SK-N-SH (cell line): ENCODE measurements at regions not wholly inside any gene's neighbourhood (a gene's known extent, or its start where the extent isn't known, plus 50 kb on each side); places are given as distances from the start of the nearest gene placed in this dataset.

Experiments
- CTCF ChIA-PET: fragments of 300-600, 350-600 bp; formaldehyde crosslinking; extraction: SDS; loops from one replicate; lab custom pipeline; 2021; lab: Yijun Ruan, JAX
- POLR2A ChIA-PET: fragments of 350-600 bp; sonication (Branson Sonifier 250); formaldehyde crosslinking; extraction: SDS; loops from one replicate; lab custom pipeline; 2020; ENCODE audit warnings: antibody characterized with exemption, inconsistent platforms; lab: Yijun Ruan, JAX
- DNase-seq: peaks from one replicate; pipeline ENCODE4 v3.0.0; 2012
- H2AFZ ChIP-seq: fragments of 200-600 bp; sonication (generic); 2 replicates; pipeline ENCODE4 v1.8.1; 2016; ENCODE audit warnings: antibody characterized with exemption, mild to moderate bottlenecking, low read depth
- H3F3A ChIP-seq: fragments of 200-600 bp; sonication (generic); replicated peaks from 2 replicates; pipeline ENCODE3; 2016; ENCODE audit warnings: antibody characterized with exemption, mild to moderate bottlenecking; ENCODE audit not compliant: insufficient read depth
- H3K27ac ChIP-seq, 2 experiments: fragments of 200-500 bp in 1 of 2; fragments of 200-600 bp in 1 of 2; sonication (Bioruptor generic) in 1 of 2; sonication (generic), shearing (Covaris generic) in 1 of 2; 2 replicates each; pipeline versions ENCODE4 v1.5.1 to v1.6.1; 2014 to 2016; ENCODE audit warnings: low read depth in 2 of 2, inconsistent platforms in 1 of 2, low read length in 1 of 2, mild to moderate bottlenecking in 1 of 2, mixed read lengths in 1 of 2
- H3K27me3 ChIP-seq: fragments of 200-600 bp; sonication (generic), shearing (Covaris generic); 2 replicates; pipeline ENCODE4 v1.6.1; 2016; ENCODE audit warnings: mixed run types; ENCODE audit not compliant: insufficient read depth
- H3K36me3 ChIP-seq, 2 experiments: fragments of 200-500 bp in 1 of 2; fragments of 200-600 bp in 1 of 2; sonication (Bioruptor generic) in 1 of 2; sonication (generic) in 1 of 2; replicated peaks in 1 of 2; 2 replicates each; pipeline versions ENCODE3 to v1.5.1; 2014 to 2016; ENCODE audit warnings: low read length in 1 of 2, mild to moderate bottlenecking in 1 of 2; ENCODE audit not compliant: insufficient read depth in 2 of 2, control insufficient read depth in 1 of 2
- H3K4me1 ChIP-seq, 2 experiments: fragments of 200-500 bp in 1 of 2; fragments of 200-600 bp in 1 of 2; sonication (Bioruptor generic) in 1 of 2; sonication (generic), shearing (Covaris generic) in 1 of 2; 2 replicates each; pipeline versions ENCODE4 v1.5.1 to v1.6.1; 2014 to 2016; ENCODE audit warnings: low read depth in 1 of 2, low read length in 1 of 2, mixed run types in 1 of 2; ENCODE audit not compliant: insufficient read depth in 2 of 2, control insufficient read depth in 1 of 2
- H3K4me2 ChIP-seq: fragments of 200-600 bp; sonication (generic), shearing (Covaris generic); 2 replicates; pipeline ENCODE4 v1.6.1; 2017; ENCODE audit warnings: mixed run types
- H3K4me3 ChIP-seq, 2 experiments: fragments of 200-500 bp in 1 of 2; fragments of 200-600 bp in 1 of 2; sonication (Bioruptor generic) in 1 of 2; sonication (generic), shearing (Covaris generic) in 1 of 2; 2 replicates each; pipeline versions ENCODE4 v1.5.1 to v1.8.1; 2014 to 2016; ENCODE audit warnings: low read depth in 2 of 2, inconsistent platforms in 1 of 2, low read length in 1 of 2, mild to moderate bottlenecking in 1 of 2, mixed read lengths in 1 of 2, moderate library complexity in 1 of 2
- H3K79me2 ChIP-seq: fragments of 200-600 bp; sonication (generic); 2 replicates; pipeline ENCODE4 v1.8.1; 2017; ENCODE audit warnings: mild to moderate bottlenecking; ENCODE audit not compliant: insufficient read depth
- H3K9ac ChIP-seq: fragments of 200-600 bp; sonication (generic); 2 replicates; pipeline ENCODE4 v1.6.1; 2017; ENCODE audit warnings: mixed run types
- H3K9me2 ChIP-seq: fragments of 200-600 bp; sonication (generic); 2 replicates; pipeline ENCODE4 v1.6.1; 2017; ENCODE audit warnings: mixed run types
- H3K9me3 ChIP-seq: fragments of 200-600 bp; sonication (generic); 2 replicates; pipeline ENCODE4 v1.6.1; 2017; ENCODE audit warnings: mixed run types, mild to moderate bottlenecking, moderate library complexity
- H4K20me1 ChIP-seq: fragments of 200-600 bp; sonication (generic); 2 replicates; pipeline ENCODE4 v1.6.1; 2017; ENCODE audit warnings: mild to moderate bottlenecking, mixed run types; ENCODE audit not compliant: insufficient read depth
- EP300 ChIP-seq, 2 experiments: IDR thresholded peaks; 2 replicates each; pipeline versions ENCODE4 v1.4.0 to v1.6.1; 2012; ENCODE audit warnings: borderline replicate concordance in 1 of 2, low read depth in 1 of 2, low read length in 1 of 2
- FOSL2 ChIP-seq: IDR thresholded peaks from 2 replicates; pipeline ENCODE4 v1.4.0; 2012; ENCODE audit warnings: low read depth, mild to moderate bottlenecking, moderate library complexity, borderline replicate concordance
- IRF3 ChIP-seq: fragments of 150-350 bp; IDR thresholded peaks from 2 replicates; pipeline ENCODE4 v1.6.1; 2016; ENCODE audit warnings: mild to moderate bottlenecking, low read depth, low read length
- MXI1 ChIP-seq: IDR thresholded peaks from 2 replicates; pipeline ENCODE4 v1.6.1; 2012; ENCODE audit warnings: mild to moderate bottlenecking, low read depth, low read length, improper control_type of control experiment
- RAD21 ChIP-seq: IDR thresholded peaks from 2 replicates; pipeline ENCODE4 v1.6.1; 2012; ENCODE audit warnings: mild to moderate bottlenecking, low read length
- RCOR1 ChIP-seq: fragments of 150-350 bp; IDR thresholded peaks from 2 replicates; pipeline ENCODE4 v1.6.1; 2017; ENCODE audit warnings: antibody characterized with exemption, low read length
- REST ChIP-seq: IDR thresholded peaks from 2 replicates; pipeline ENCODE4 v1.6.1; 2012; ENCODE audit warnings: mild to moderate bottlenecking, low read depth, low read length, moderate library complexity
- TEAD4 ChIP-seq: IDR thresholded peaks from 2 replicates; pipeline ENCODE4 v1.4.0; 2012; ENCODE audit warnings: mild to moderate bottlenecking, borderline replicate concordance; ENCODE audit not compliant: insufficient read depth
- USF2 ChIP-seq: fragments of 150-350 bp; IDR thresholded peaks from 2 replicates; pipeline ENCODE4 v1.6.1; 2017; ENCODE audit warnings: antibody characterized with exemption, low read length, low read depth, borderline replicate concordance
- WGBS: methylation state at CpG from one replicate; pipeline ENCODE4 v1.1.6; 2017; ENCODE audit warnings: low lambda C conversion rate; 5-methylcytosine and 5-hydroxymethylcytosine counted together

GRCh38 chr5:36374266-36374862 is 72.7 kb upstream of the RANBP3L start:
- H3K4me2 ChIP-seq, result no peak overlapping the region
- POLR2A ChIA-PET, result no interaction called here

More at GRCh38 chr5:36374266-36374862, 72.7 kb upstream of the RANBP3L start:
- no peak overlapping the region for H2AFZ ChIP-seq
- H4K20me1 ChIP-seq, result no peaks in the 10 kb centered on the region
- H3K9me3 ChIP-seq, result no peaks in the 10 kb centered on the region
- no peak overlapping the region for H3K9ac ChIP-seq
- no peaks in the 10 kb centered on the region for H3K27me3 ChIP-seq
- no peak for TF ChIP-seq MXI1
- TF ChIP-seq TEAD4, result no peak
- TF ChIP-seq RCOR1, result no peak
- TF ChIP-seq IRF3, result no peak
- no peak for TF ChIP-seq REST
- no peak for TF ChIP-seq RAD21
- no peak for TF ChIP-seq EP300 (IDR thresholded peaks at IDR 0.05; ENCODE audit: borderline replicate concordance in 1 of 2, low read depth in 1 of 2, low read length in 1 of 2)
- no peak for TF ChIP-seq USF2
- no peak for TF ChIP-seq FOSL2
- TF ChIP-seq, all 33 proteins: peak for 0
- H3K27ac ChIP-seq, result peak overlapping the region in 1 of 2 experiments; percentile 25; a peak in 1 of 4 replicates
- no peak for DNase-seq
- peaks cover 5% of the 10 kb centered on the region for H3F3A ChIP-seq
- WGBS, result 44% methylated on average over 3 of the region's 3 CpGs
- no peaks in the 10 kb centered on the region; a peak in 1 of 4 replicates for H3K4me1 ChIP-seq
- no peaks in the 10 kb centered on the region for H3K36me3 ChIP-seq
- CTCF ChIA-PET, result interaction anchor here (0.6 kb wide), 1 partner anchor 325 kb away, joined by 3 read pairs; no protein-coding TSS in a partner anchor
- H3K9me2 ChIP-seq, result no peaks in the 10 kb centered on the region
- no peaks in the 10 kb centered on the region for H3K79me2 ChIP-seq
- no peak overlapping the region for H3K4me3 ChIP-seq
